ENCODE measurements at regions not wholly inside any gene's neighbourhood (a gene's known extent, or its start where the extent isn't known, plus 50 kb on each side); places are given as distances from the start of the nearest gene placed in this dataset.

DNA sequence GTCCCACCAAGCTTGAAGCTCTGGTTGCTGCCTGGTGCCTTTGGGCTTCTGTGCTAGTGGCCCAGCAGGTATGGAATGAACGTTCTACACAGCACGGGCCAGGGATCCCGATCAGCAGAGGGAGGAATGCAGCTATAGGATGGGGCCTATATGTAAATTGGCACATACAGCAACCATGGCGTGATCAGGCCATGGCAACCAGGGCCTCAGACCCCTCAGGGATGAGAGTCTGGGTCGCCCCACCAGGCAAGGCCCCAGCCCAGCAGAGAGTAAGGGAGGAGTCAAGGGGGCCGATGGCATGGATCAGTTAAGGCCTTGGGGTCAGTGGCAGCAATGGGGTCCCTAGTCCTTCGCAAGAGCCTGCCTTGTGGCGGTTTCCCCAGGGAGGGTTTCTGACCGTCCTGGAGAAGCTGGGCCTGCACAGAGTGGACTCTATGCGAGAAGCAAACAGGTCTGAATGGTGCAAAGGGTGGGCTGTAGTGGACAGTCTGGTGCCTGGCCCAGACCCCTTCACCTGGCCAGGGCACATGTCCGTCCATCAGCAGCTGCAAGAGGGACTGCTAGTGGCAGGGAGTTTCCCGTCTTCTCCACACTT lies 98.2 kb upstream of the SLC22A11 start:
- TF ChIP-seq, protein P1, sequence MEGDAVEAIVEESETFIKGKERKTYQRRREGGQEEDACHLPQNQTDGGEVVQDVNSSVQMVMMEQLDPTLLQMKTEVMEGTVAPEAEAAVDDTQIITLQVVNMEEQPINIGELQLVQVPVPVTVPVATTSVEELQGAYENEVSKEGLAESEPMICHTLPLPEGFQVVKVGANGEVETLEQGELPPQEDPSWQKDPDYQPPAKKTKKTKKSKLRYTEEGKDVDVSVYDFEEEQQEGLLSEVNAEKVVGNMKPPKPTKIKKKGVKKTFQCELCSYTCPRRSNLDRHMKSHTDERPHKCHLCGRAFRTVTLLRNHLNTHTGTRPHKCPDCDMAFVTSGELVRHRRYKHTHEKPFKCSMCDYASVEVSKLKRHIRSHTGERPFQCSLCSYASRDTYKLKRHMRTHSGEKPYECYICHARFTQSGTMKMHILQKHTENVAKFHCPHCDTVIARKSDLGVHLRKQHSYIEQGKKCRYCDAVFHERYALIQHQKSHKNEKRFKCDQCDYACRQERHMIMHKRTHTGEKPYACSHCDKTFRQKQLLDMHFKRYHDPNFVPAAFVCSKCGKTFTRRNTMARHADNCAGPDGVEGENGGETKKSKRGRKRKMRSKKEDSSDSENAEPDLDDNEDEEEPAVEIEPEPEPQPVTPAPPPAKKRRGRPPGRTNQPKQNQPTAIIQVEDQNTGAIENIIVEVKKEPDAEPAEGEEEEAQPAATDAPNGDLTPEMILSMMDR (conservative IDR thresholded peaks at IDR 0.05; ENCODE audit: low read depth, low read length), result no peak
- no peak overlapping the region for H3K4me3 ChIP-seq (ENCODE audit: low read depth, low read length)
- DNase-seq (ENCODE audit: low read depth), result no peak

DNA sequence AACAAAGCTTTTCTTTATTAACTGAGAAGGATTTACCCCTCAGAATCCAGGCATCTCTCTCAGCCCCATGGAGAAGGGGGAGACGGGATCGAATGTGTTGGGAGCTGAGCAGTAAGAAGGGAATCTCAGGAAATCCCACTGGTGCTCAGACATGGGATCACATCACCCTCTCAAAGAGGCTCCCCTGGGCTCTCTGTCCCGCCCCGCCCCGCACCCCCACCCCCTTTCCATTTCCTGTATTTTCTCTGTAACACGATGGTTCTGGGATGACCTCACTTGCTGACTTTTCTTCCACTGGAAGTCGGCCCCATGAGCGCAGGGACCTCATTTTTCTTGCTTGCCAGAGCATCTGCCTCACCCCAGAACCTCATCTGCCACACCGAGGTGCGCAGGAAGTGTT lies 96.7 kb upstream of the SLC22A11 start:
- DNase-seq (ENCODE audit: low read depth), result no peak
- H3K4me3 ChIP-seq (ENCODE audit: low read depth, low read length), result no peak overlapping the region
- TF ChIP-seq, protein P1 (conservative IDR thresholded peaks at IDR 0.05; ENCODE audit: low read depth, low read length), result no peak

DNA sequence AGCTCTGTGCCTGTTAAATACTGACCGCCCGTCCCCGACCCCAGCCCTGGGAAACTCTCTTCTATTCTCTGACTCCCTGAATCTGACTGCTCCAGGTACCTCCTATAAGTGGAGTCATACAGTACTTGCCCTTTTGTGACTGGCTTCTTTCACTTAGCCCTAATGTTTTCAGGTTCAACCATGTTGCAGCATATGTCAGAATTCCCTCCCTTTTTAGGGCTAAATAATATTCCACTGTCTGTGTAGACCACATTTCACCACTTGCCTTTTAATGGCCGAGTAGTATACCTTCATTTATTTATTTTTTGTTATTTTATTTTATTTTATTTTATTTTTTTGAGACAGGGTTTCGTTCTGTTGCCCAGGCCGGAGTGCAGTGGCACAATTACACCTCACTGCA lies 96.1 kb upstream of the SLC22A11 start:
- TF ChIP-seq, protein P1 (conservative IDR thresholded peaks at IDR 0.05; ENCODE audit: low read depth, low read length), result no peak
- H3K4me3 ChIP-seq (ENCODE audit: low read depth, low read length), result no peak overlapping the region
- no peak for DNase-seq (ENCODE audit: low read depth)

- no peak for DNase-seq (ENCODE audit: low read depth)
- TF ChIP-seq, protein P1 (conservative IDR thresholded peaks at IDR 0.05; ENCODE audit: low read depth, low read length), result no peak
- no peak overlapping the region for H3K4me3 ChIP-seq (ENCODE audit: low read depth, low read length)
Observed at GRCh38 chr11:64461081-64461480, 94.7 kb upstream of the SLC22A11 start.

DNA sequence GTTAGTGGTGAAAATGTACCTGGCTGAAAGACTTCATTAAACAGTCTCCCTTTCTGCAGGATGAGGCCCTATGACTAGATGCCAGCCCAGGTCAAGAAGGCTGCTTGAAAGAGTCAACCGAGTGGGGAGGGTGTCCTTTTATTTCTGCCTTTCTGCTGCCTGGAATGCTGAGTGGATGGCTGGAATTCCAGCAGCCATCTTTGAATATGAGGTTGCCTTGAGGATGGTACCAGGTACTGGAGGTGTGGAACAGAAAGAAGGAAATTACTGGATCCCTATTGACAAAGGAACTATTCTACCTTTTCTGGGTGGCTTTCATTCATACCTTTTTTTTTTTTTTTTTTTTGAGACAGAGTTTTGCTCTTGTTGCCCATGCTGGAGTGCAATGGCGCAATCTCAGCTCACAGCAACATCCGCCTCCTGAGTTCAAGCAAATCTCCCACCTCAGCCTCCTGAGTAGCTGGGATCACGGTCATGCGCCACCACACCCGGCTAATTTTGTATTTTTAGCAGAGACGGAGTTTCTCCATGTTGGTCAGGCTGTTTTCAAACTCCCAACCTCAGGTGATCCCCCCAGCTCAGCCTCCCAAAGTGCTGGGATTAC lies 89.5 kb upstream of the SLC22A11 start:
- no peak overlapping the region for H3K4me3 ChIP-seq (ENCODE audit: low read depth, low read length)
- no peak for DNase-seq (ENCODE audit: low read depth)
- TF ChIP-seq, protein P1 (conservative IDR thresholded peaks at IDR 0.05; ENCODE audit: low read depth, low read length), result no peak

- TF ChIP-seq, protein P1 (conservative IDR thresholded peaks at IDR 0.05; ENCODE audit: low read depth, low read length), result no peak
- no peak for DNase-seq (ENCODE audit: low read depth)
- H3K4me3 ChIP-seq (ENCODE audit: low read depth, low read length), result no peak overlapping the region
Observed at GRCh38 chr11:64469288-64469687, 86.5 kb upstream of the SLC22A11 start.

All from epithelial cell of proximal tubule (primary cell).